Upper lobe of right lung (tissue), 1 donor: ENCODE measurements at regions not wholly inside any gene's neighbourhood (a gene's known extent, or its start where the extent isn't known, plus 50 kb on each side); places are given as distances from the start of the nearest gene placed in this dataset.

Source experiments
- ATAC-seq: fragments of 200-7000 bp; cut with Tn5 transposase; one replicate; pipeline ENCODE4 v1.9.1; 2020; ENCODE audit warnings: mild to moderate bottlenecking, moderate library complexity
- DNase-seq: peaks from one replicate; pipeline ENCODE4 v3.0.0-alpha.2; 2020
- H3K27ac ChIP-seq: fragments of 200-600 bp; one replicate; pipeline ENCODE4 v1.8.0; 2022
- H3K27me3 ChIP-seq: fragments of 200-600 bp; one replicate; pipeline ENCODE4 v1.8.0; 2022; ENCODE audit warnings: mild to moderate bottlenecking
- H3K36me3 ChIP-seq: fragments of 200-600 bp; one replicate; pipeline ENCODE4 v1.8.0; 2022
- H3K4me1 ChIP-seq: fragments of 200-600 bp; one replicate; pipeline ENCODE4 v1.8.0; 2022
- H3K4me3 ChIP-seq: fragments of 200-600 bp; one replicate; pipeline ENCODE4 v1.8.0; 2022; ENCODE audit warnings: mild to moderate bottlenecking
- H3K9me3 ChIP-seq: fragments of 200-600 bp; one replicate; pipeline ENCODE4 v1.8.0; 2022
- CTCF ChIP-seq: fragments of 200-600 bp; IDR thresholded peaks from one replicate; pipeline ENCODE4 v1.8.0; 2022; ENCODE audit warnings: antibody characterized with exemption
- intact Hi-C: fragments of 100-400 bp; cut with DNase I; formaldehyde crosslinking; loops from one replicate; pipeline ENCODE4 v1.11.0; 2022
- donor health status: DM: no; HTN: yes; CAD: no; lungs with severe emphysema.

- DNase-seq (no peak), ATAC-seq (no peak)
- Histone ChIP-seq H3K27ac (no peak overlapping the region), H3K27me3 (no peaks in the 10 kb centered on the region), H3K4me3 (no peak overlapping the region), H3K36me3 (no peaks in the 10 kb centered on the region), H3K9me3 (no peaks in the 10 kb centered on the region), H3K4me1 (no peaks in the 10 kb centered on the region)
- intact Hi-C loops, result no loop called here
- TF ChIP-seq CTCF, result no peak
Measured at GRCh38 chr5:21685522-21685921, 1167.6 kb downstream of the CDH12 start.

- Histone ChIP-seq H3K27me3 (no peaks in the 10 kb centered on the region), H3K36me3 (no peaks in the 10 kb centered on the region), H3K4me1 (no peaks in the 10 kb centered on the region), H3K27ac (no peak overlapping the region), H3K4me3 (no peak overlapping the region), H3K9me3 (no peaks in the 10 kb centered on the region)
- intact Hi-C loops, result no loop called here
- DNase-seq (no peak), ATAC-seq (no peak)
- TF ChIP-seq CTCF, result no peak
Measured at GRCh38 chr5:21684992-21685391, 1168.2 kb downstream of the CDH12 start.

- Histone ChIP-seq H3K4me1 (no peaks in the 10 kb centered on the region), H3K4me3 (no peak overlapping the region), H3K9me3 (no peaks in the 10 kb centered on the region), H3K36me3 (no peaks in the 10 kb centered on the region), H3K27me3 (no peaks in the 10 kb centered on the region), H3K27ac (no peak overlapping the region)
- intact Hi-C loops, result no loop called here
- no peak for TF ChIP-seq CTCF
- DNase-seq, result no peak
- no peak for ATAC-seq
Measured at GRCh38 chr5:21681911-21682310, 1171.2 kb downstream of the CDH12 start.

- no peak for ATAC-seq
- intact Hi-C loops, result no loop called here
Measured at GRCh38 chr5:21680641-21681040, 1172.5 kb downstream of the CDH12 start.

GRCh38 chr5:21680196-21680595 lies 1172.9 kb downstream of the CDH12 start:
- DNase-seq (no peak), ATAC-seq (no peak)
- TF ChIP-seq CTCF, result no peak
- H3K9me3 ChIP-seq, result no peaks in the 10 kb centered on the region
- no peak overlapping the region for H3K4me3 ChIP-seq
- H3K36me3 ChIP-seq, result no peaks in the 10 kb centered on the region
- H3K27ac ChIP-seq, result no peak overlapping the region
- H3K27me3 ChIP-seq, result no peaks in the 10 kb centered on the region
- no peaks in the 10 kb centered on the region for H3K4me1 ChIP-seq
- intact Hi-C loops, result no loop called here

More at GRCh38 chr5:21680641-21681040, 1172.5 kb downstream of the CDH12 start:
- Histone ChIP-seq H3K4me1 (no peaks in the 10 kb centered on the region), H3K27me3 (no peaks in the 10 kb centered on the region), H3K36me3 (no peaks in the 10 kb centered on the region), H3K27ac (no peak overlapping the region), H3K9me3 (no peaks in the 10 kb centered on the region), H3K4me3 (no peak overlapping the region)
- no peak for TF ChIP-seq CTCF
- DNase-seq, result no peak

GRCh38 chr5:21678526-21678925 lies 1174.6 kb downstream of the CDH12 start:
- intact Hi-C loops, result no loop called here
- Histone ChIP-seq H3K27ac (no peak overlapping the region), H3K4me3 (no peak overlapping the region), H3K9me3 (no peaks in the 10 kb centered on the region), H3K36me3 (no peaks in the 10 kb centered on the region), H3K27me3 (no peaks in the 10 kb centered on the region), H3K4me1 (no peaks in the 10 kb centered on the region)
- no peak for TF ChIP-seq CTCF
- DNase-seq, result no peak
- no peak for ATAC-seq
